GM23248 (cell line): ENCODE measurements at regions not wholly inside any gene's neighbourhood (a gene's known extent, or its start where the extent isn't known, plus 50 kb on each side); places are given as distances from the start of the nearest gene placed in this dataset.

Experiments used
- DNase-seq: peaks from one replicate; pipeline ENCODE4 v3.0.0-alpha.2; 2015
- H2AFZ ChIP-seq: fragments of 200-600 bp; sonication (generic); 2 replicates; pipeline ENCODE4 v1.6.1; 2016; ENCODE audit warnings: antibody characterized with exemption
- H3F3A ChIP-seq: fragments of 200-600 bp; sonication (generic); 2 replicates; pipeline ENCODE4 v1.6.1; 2016; ENCODE audit warnings: mild to moderate bottlenecking, antibody characterized with exemption, mixed run types; ENCODE audit not compliant: insufficient read depth
- H3K27ac ChIP-seq: fragments of 200-600 bp; sonication (generic); 2 replicates; pipeline ENCODE4 v1.5.1; 2016; ENCODE audit warnings: mild to moderate bottlenecking
- H3K27me3 ChIP-seq: fragments of 200-600 bp; sonication (generic); replicated peaks from 2 replicates; pipeline ENCODE4 v1.6.1; 2016; ENCODE audit warnings: mild to moderate bottlenecking; ENCODE audit not compliant: insufficient read depth
- H3K36me3 ChIP-seq: fragments of 200-600 bp; sonication (generic); 2 replicates; pipeline ENCODE4 v1.6.1; 2016; ENCODE audit warnings: low read depth, mild to moderate bottlenecking
- H3K4me1 ChIP-seq: fragments of 200-600 bp; sonication (generic); 2 replicates; pipeline ENCODE4 v1.6.1; 2016; ENCODE audit warnings: mild to moderate bottlenecking; ENCODE audit not compliant: insufficient read depth
- H3K4me2 ChIP-seq: fragments of 200-600 bp; sonication (generic); one replicate; pipeline ENCODE4 v1.6.1; 2016; ENCODE audit warnings: mild to moderate bottlenecking; ENCODE audit not compliant: unreplicated experiment
- H3K4me3 ChIP-seq: fragments of 200-600 bp; sonication (generic); 2 replicates; pipeline ENCODE4 v1.5.1; 2016; ENCODE audit warnings: mild to moderate bottlenecking
- H3K79me2 ChIP-seq: fragments of 200-600 bp; sonication (generic); 2 replicates; pipeline ENCODE4 v1.6.1; 2016; ENCODE audit warnings: mild to moderate bottlenecking; ENCODE audit not compliant: insufficient read depth
- H3K9ac ChIP-seq: fragments of 200-600 bp; sonication (generic); 2 replicates; pipeline ENCODE4 v1.6.1; 2016; ENCODE audit warnings: mild to moderate bottlenecking
- H3K9me2 ChIP-seq: fragments of 200-600 bp; sonication (generic); 2 replicates; pipeline ENCODE4 v1.6.1; 2016; ENCODE audit warnings: mixed run types, mild to moderate bottlenecking, moderate library complexity; ENCODE audit not compliant: insufficient read depth
- H3K9me3 ChIP-seq: fragments of 200-600 bp; sonication (generic); one replicate; pipeline ENCODE4 v1.6.1; 2017; ENCODE audit warnings: low read depth
- H4K20me1 ChIP-seq: fragments of 200-600 bp; sonication (generic); 2 replicates; pipeline ENCODE4 v1.6.0; 2016; ENCODE audit not compliant: insufficient read depth
- EZH2 ChIP-seq: fragments of 200-600 bp; sonication (generic); IDR thresholded peaks from 2 replicates; pipeline ENCODE4 v1.6.1; 2018; ENCODE audit warnings: antibody characterized with exemption, mild to moderate bottlenecking; ENCODE audit not compliant: insufficient read depth, poor library complexity, severe bottlenecking
- EZH2phosphoT487 ChIP-seq: fragments of 200-600 bp; sonication (generic); IDR thresholded peaks from 2 replicates; pipeline ENCODE4 v1.6.1; 2018; ENCODE audit warnings: antibody characterized with exemption, moderate library complexity, mild to moderate bottlenecking, low read depth; ENCODE audit not compliant: insufficient read depth
- WGBS, 2 experiments: methylation state at CpG; one replicate each; pipeline ENCODE4 v1.1.6; 2015 to 2017; ENCODE audit warnings: low lambda C conversion rate in 2 of 2, low coverage in 1 of 2; ENCODE audit errors: missing lambda C conversion rate in 2 of 2; 5-methylcytosine and 5-hydroxymethylcytosine counted together
- in situ Hi-C: fragments of 300-500 bp; cut with MboI; formaldehyde crosslinking; loops from 2 replicates; pipeline ENCODE4 v1.15.0; 2020

GRCh38 chr5:135660826-135661575, 82.2 kb upstream of the CXCL14 start:
- Histone ChIP-seq H3K79me2 (no peaks in the 10 kb centered on the region), H3K9ac (no peak overlapping the region), H2AFZ (no peak overlapping the region), H3K9me2 (no peaks in the 10 kb centered on the region), H3K27ac (no peak overlapping the region), H3F3A (no peaks in the 10 kb centered on the region), H3K36me3 (no peaks in the 10 kb centered on the region), H3K4me3 (no peak overlapping the region), H3K9me3 (no peaks in the 10 kb centered on the region), H3K27me3 (peaks cover 7% of the 10 kb centered on the region; the same call in 1 of the 2 replicates), H3K4me2 (no peak overlapping the region), H4K20me1 (no peaks in the 10 kb centered on the region), H3K4me1 (no peaks in the 10 kb centered on the region)
- WGBS, 2 experiments = 54 to 65% methylated on average over 3 of the region's 3 CpGs
- in situ Hi-C loops = no loop called here
- peak; percentile 15 for DNase-seq
- no peak for TF ChIP-seq EZH2
- TF ChIP-seq EZH2phosphoT487 = no peak

- TF ChIP-seq EZH2 (no peak), EZH2phosphoT487 (no peak)
- H3K27ac ChIP-seq = no peak overlapping the region
- in situ Hi-C loops = no loop called here
- H3F3A ChIP-seq = no peaks in the 10 kb centered on the region
- no peaks in the 10 kb centered on the region for H3K79me2 ChIP-seq
- H3K9ac ChIP-seq = no peak overlapping the region
- H4K20me1 ChIP-seq = no peaks in the 10 kb centered on the region
- no peak overlapping the region for H3K4me3 ChIP-seq
- 10 to 21% methylated on average over 3 of the region's 3 CpGs for WGBS, 2 experiments
- DNase-seq = no peak
- no peak overlapping the region for H3K4me2 ChIP-seq
- H3K27me3 ChIP-seq = peaks cover 14% of the 10 kb centered on the region
- no peaks in the 10 kb centered on the region for H3K9me3 ChIP-seq
- no peaks in the 10 kb centered on the region for H3K9me2 ChIP-seq
- no peaks in the 10 kb centered on the region for H3K4me1 ChIP-seq
- H2AFZ ChIP-seq = no peak overlapping the region
- no peaks in the 10 kb centered on the region for H3K36me3 ChIP-seq
These were observed 78.9 kb upstream of the CXCL14 start for GRCh38 chr5:135657536-135658305.

GRCh38 chr5:135655468-135655815, 76.7 kb upstream of the CXCL14 start:
- no peaks in the 10 kb centered on the region for H3K4me1 ChIP-seq
- no peaks in the 10 kb centered on the region for H4K20me1 ChIP-seq
- H3K4me2 ChIP-seq = no peak overlapping the region
- H3K27me3 ChIP-seq = peaks cover 20% of the 10 kb centered on the region
- H3K9me2 ChIP-seq = no peaks in the 10 kb centered on the region
- H3K36me3 ChIP-seq = no peaks in the 10 kb centered on the region
- no peaks in the 10 kb centered on the region for H3F3A ChIP-seq
- no peaks in the 10 kb centered on the region for H3K79me2 ChIP-seq
- H3K9me3 ChIP-seq = no peaks in the 10 kb centered on the region
- in situ Hi-C loops = no loop called here
- H3K4me3 ChIP-seq = no peak overlapping the region
- TF ChIP-seq EZH2 (no peak), EZH2phosphoT487 (no peak)
- no peak overlapping the region for H3K27ac ChIP-seq
- H3K9ac ChIP-seq = no peak overlapping the region
- DNase-seq = no peak
- 15 to 18% methylated on average over 4 of the region's 4 CpGs for WGBS, 2 experiments
- H2AFZ ChIP-seq = no peak overlapping the region

DNA sequence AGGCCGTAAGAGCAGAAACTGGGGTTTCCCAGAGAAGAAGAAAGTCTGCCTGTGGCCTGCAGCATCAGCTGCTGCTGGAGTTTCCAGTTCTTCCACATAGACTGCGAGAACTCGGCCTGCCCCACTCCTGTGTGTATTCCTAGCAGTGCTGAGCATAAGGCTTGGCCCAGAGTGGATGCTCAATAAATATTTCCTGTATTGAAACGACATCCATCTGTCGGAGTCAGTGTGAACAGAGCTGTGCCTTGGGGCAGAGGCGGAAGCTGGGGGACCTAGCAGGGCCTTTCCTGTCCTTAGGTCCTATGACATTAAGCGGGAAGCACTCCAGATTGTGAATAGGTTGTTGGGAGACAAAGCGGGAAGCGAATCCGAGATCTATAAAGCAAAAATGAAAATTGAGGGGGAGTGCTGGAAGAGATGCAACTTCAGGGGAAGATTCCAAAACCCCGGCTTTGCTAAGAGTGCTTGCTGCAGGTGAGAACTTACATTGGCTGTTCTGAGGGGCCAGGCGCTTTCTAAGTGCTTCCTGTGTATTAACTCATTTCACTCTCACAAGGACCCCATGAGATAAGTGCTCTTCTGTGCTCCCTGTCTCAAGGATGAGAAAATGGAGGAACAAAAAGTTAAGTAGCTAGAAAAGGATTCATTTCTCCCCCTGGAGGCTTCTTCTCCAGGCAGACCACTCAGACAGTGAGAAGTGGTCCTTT, 76.1 kb upstream of the CXCL14 start:
- Histone ChIP-seq H3K27ac (no peak overlapping the region), H3K4me2 (no peak overlapping the region), H2AFZ (no peak overlapping the region), H3K27me3 (peaks cover 20% of the 10 kb centered on the region), H3K36me3 (no peaks in the 10 kb centered on the region), H3K9me2 (no peaks in the 10 kb centered on the region), H4K20me1 (no peaks in the 10 kb centered on the region), H3K4me1 (no peaks in the 10 kb centered on the region), H3K9ac (no peak overlapping the region), H3F3A (no peaks in the 10 kb centered on the region), H3K79me2 (no peaks in the 10 kb centered on the region), H3K4me3 (no peak overlapping the region), H3K9me3 (no peaks in the 10 kb centered on the region)
- in situ Hi-C loops = no loop called here
- TF ChIP-seq EZH2phosphoT487 (no peak), EZH2 (no peak)
- 37 to 38% methylated on average over 12 of the region's 12 CpGs for WGBS, 2 experiments
- no peak for DNase-seq
